ENCODE measurements at regions not wholly inside any gene's neighbourhood (a gene's known extent, or its start where the extent isn't known, plus 50 kb on each side); places are given as distances from the start of the nearest gene placed in this dataset.
"Not testable (repeated sequence)": the region's sequence is repeated elsewhere in the genome, so short reads cannot be mapped to it uniquely, and the experiment has no call there.

GRCh38 chr2:80947601-80948130 lies 643.1 kb upstream of the LRRTM1 start:
- ATAC-seq (no peak), DNase-seq (no peak)
- Histone ChIP-seq H3K9me3 (no peaks in the 10 kb centered on the region), H3K27me3 (no peaks in the 10 kb centered on the region), H3K4me3 (no peak overlapping the region), H3K27ac (no peak overlapping the region), H3K4me1 (no peaks in the 10 kb centered on the region), H3K36me3 (replicated peaks in 1 of 2; ENCODE audit: insufficient read depth in 1 of 2, low read depth in 2 of 2) (no peaks in the 10 kb centered on the region)
- WGBS, 2 donors: 36 to 38% methylated on average over 6 of the region's 6 CpGs
- intact Hi-C loops (cut with DNase I): no loop called here
- TF ChIP-seq POLR2A (IDR thresholded peaks at IDR 0.05) (no peak), CTCF (IDR thresholded peaks at IDR 0.05) (no peak)

GRCh38 chr2:80943487-80943886 lies 638.9 kb upstream of the LRRTM1 start:
- ATAC-seq (no peak), DNase-seq (no peak)
- 75 to 79% methylated on average over 3 of the region's 3 CpGs for WGBS, 2 donors
- H3K4me1 ChIP-seq: no peaks in the 10 kb centered on the region
- no peaks in the 10 kb centered on the region for H3K27me3 ChIP-seq
- TF ChIP-seq CTCF (IDR thresholded peaks at IDR 0.05) (no peak), POLR2A (IDR thresholded peaks at IDR 0.05) (no peak)
- intact Hi-C loops (cut with DNase I): no loop called here
- H3K4me3 ChIP-seq: no peak overlapping the region
- H3K36me3 ChIP-seq (replicated peaks in 1 of 2; ENCODE audit: insufficient read depth in 1 of 2, low read depth in 2 of 2): no peaks in the 10 kb centered on the region
- no peaks in the 10 kb centered on the region for H3K9me3 ChIP-seq
- no peak overlapping the region for H3K27ac ChIP-seq

GRCh38 chr2:80942766-80943165 lies 638.2 kb upstream of the LRRTM1 start:
- ATAC-seq (no peak), DNase-seq (no peak)

GRCh38 chr2:80938463-80938862 lies 633.9 kb upstream of the LRRTM1 start:
- no peaks in the 10 kb centered on the region for H3K9me3 ChIP-seq
- no peaks in the 10 kb centered on the region for H3K4me1 ChIP-seq
- intact Hi-C loops (cut with DNase I): no loop called here
- no peaks in the 10 kb centered on the region for H3K36me3 ChIP-seq (replicated peaks in 1 of 2; ENCODE audit: insufficient read depth in 1 of 2, low read depth in 2 of 2)
- no peak overlapping the region for H3K27ac ChIP-seq
- ATAC-seq (no peak), DNase-seq (no peak)
- TF ChIP-seq CTCF (IDR thresholded peaks at IDR 0.05) (no peak), POLR2A (IDR thresholded peaks at IDR 0.05) (no peak)
- H3K27me3 ChIP-seq: no peaks in the 10 kb centered on the region
- 57 to 69% methylated on average over 3 of the region's 3 CpGs for whole genome bisulfite sequencing, 2 donors
- H3K4me3 ChIP-seq: no peak overlapping the region

More at GRCh38 chr2:80942766-80943165, 638.2 kb upstream of the LRRTM1 start:
- 63 to 71% methylated on average over 4 of the region's 4 CpGs for WGBS, 2 donors
- H3K9me3 ChIP-seq: no peaks in the 10 kb centered on the region
- TF ChIP-seq POLR2A (IDR thresholded peaks at IDR 0.05) (no peak), CTCF (IDR thresholded peaks at IDR 0.05) (no peak)
- no peak overlapping the region for H3K27ac ChIP-seq
- H3K4me1 ChIP-seq: no peaks in the 10 kb centered on the region
- H3K4me3 ChIP-seq: no peak overlapping the region
- H3K27me3 ChIP-seq: no peaks in the 10 kb centered on the region
- H3K36me3 ChIP-seq (replicated peaks in 1 of 2; ENCODE audit: insufficient read depth in 1 of 2, low read depth in 2 of 2): no peaks in the 10 kb centered on the region
- intact Hi-C loops (cut with DNase I): no loop called here

DNA sequence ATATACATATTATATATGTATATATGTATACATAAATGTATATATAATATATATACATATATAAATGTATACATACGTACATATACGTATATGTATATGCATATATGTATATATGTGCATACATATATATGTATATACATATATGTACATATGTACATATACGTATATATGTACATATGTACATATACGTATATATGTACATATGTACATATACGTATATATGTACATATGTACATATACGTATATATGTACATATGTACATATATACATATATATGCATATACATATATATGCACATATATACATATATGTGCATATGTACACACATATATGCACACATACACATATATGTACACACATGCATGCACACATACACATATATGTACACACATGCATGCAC lies 627.3 kb upstream of the LRRTM1 start:
- H3K36me3 ChIP-seq (replicated peaks in 1 of 2; ENCODE audit: insufficient read depth in 1 of 2, low read depth in 2 of 2); H3K4me3 ChIP-seq; intact Hi-C loops (cut with DNase I); ATAC-seq; H3K27ac ChIP-seq; H3K27me3 ChIP-seq; H3K4me1 ChIP-seq; H3K9me3 ChIP-seq; DNase-seq: not testable (repeated sequence)
- 78 to 88% methylated on average over 6 of the region's 6 CpGs for WGBS, 2 donors

Data from body of pancreas (tissue), 4 donors.